ENCODE measurements at regions not wholly inside any gene's neighbourhood (a gene's known extent, or its start where the extent isn't known, plus 50 kb on each side); places are given as distances from the start of the nearest gene placed in this dataset.

GRCh38 chr5:114830114-114830513 is 339.6 kb downstream of the TRIM36 start:
- TF ChIP-seq BCLAF1 (IDR thresholded peaks at IDR 0.05; ENCODE audit: borderline replicate concordance in 1 of 2, control insufficient read depth in 1 of 2, low read depth in 2 of 2, low read length in 1 of 2) (no peak), FOS (IDR thresholded peaks at IDR 0.05; ENCODE audit: extremely low read depth, insufficient read length) (no peak), KDM1A (IDR thresholded peaks at IDR 0.05) (no peak), CHCHD3 (CRISPR knock-in tag; IDR thresholded peaks at IDR 0.05) (no peak), PTRF (tag; IDR thresholded peaks at IDR 0.05) (no peak)
- Histone ChIP-seq H3K9me1 (ENCODE audit: control insufficient read depth, insufficient read depth, low read length) (no peaks in the 10 kb centered on the region), H3K4me2 (ENCODE audit: insufficient read depth, low read length) (no peak overlapping the region), H3K4me1 (replicated peaks in 1 of 2; ENCODE audit: control insufficient read depth in 2 of 2, insufficient read depth in 2 of 2, low read length in 2 of 2) (no peaks in the 10 kb centered on the region), H3K9me3 (replicated peaks; ENCODE audit: control insufficient read depth, insufficient read depth, low read depth, low read length) (no peaks in the 10 kb centered on the region), H3K4me3 (no peak overlapping the region), H4K20me1 (replicated peaks; ENCODE audit: control insufficient read depth, insufficient read depth, low read length) (no peaks in the 10 kb centered on the region), H3K79me2 (ENCODE audit: control insufficient read depth, insufficient read depth, low read length) (no peaks in the 10 kb centered on the region), H3K27me3 (ENCODE audit: control insufficient read depth in 2 of 2, insufficient read depth in 2 of 2, low read length in 2 of 2) (no peaks in the 10 kb centered on the region), H3K9ac (ENCODE audit: insufficient read depth in 1 of 2, low read depth in 2 of 2, low read length in 2 of 2) (no peak overlapping the region), H2AFZ (ENCODE audit: low read depth, low read length) (no peak overlapping the region), H3K27ac (ENCODE audit: extremely low read depth, low read depth, low read length) (no peak overlapping the region), H3K36me3 (ENCODE audit: control insufficient read depth, insufficient read depth, low read length) (no peaks in the 10 kb centered on the region)
- ATAC-seq (no peak), FAIRE-seq (no peak), DNase-seq (ENCODE audit: extremely low read depth in 1 of 4, low spot score in 3 of 4) (no peak)
- CTCF ChIA-PET (ENCODE audit: low intra/inter-chr PET ratio), result no interaction called here
- intact Hi-C loops (cut with micrococcal nuclease) (no loop called here), in situ Hi-C loops (cut with MboI) (no loop called here)
- BruUV-seq (replicated peaks), result no TSS peak
- WGBS (ENCODE audit: insufficient coverage, low coverage, missing lambda C conversion rate), result 0% methylated on average over 2 of the region's 2 CpGs
- POLR2A ChIA-PET, result no interaction called here

All from K562 (cell line).